GM19023 (cell line): ENCODE measurements at regions not wholly inside any gene's neighbourhood (a gene's known extent, or its start where the extent isn't known, plus 50 kb on each side); places are given as distances from the start of the nearest gene placed in this dataset.

ENCODE experiments used
- ATAC-seq: cut with Tn5 transposase; IDR thresholded peaks from one replicate; pipeline ENCODE4 v1.9.1; 2021; ENCODE audit warnings: mild to moderate bottlenecking, moderate library complexity; ENCODE audit not compliant: unreplicated experiment

GRCh38 chr10:88195841-88196240, 332.4 kb downstream of the PTEN start:
- no peak for ATAC-seq

DNA sequence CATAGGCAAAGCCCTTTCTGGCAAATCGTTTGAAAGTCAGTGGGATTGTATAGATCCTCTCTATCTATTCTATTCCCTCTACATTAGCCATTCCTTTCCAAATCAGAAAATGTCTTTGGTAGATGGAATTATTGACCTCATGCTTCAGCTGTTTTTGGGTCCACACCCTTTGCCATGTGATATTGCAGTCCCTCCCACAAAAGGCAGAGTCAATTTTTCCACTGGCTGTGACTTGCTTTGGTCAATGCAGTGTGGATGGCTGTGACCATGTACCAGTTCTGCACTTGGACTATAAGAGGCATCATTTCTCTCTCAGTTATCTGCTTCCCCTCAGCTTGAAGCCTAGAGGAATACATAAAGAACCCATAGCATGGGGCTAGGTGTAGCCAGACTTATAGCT, 332.9 kb downstream of the PTEN start:
- no peak for ATAC-seq

DNA sequence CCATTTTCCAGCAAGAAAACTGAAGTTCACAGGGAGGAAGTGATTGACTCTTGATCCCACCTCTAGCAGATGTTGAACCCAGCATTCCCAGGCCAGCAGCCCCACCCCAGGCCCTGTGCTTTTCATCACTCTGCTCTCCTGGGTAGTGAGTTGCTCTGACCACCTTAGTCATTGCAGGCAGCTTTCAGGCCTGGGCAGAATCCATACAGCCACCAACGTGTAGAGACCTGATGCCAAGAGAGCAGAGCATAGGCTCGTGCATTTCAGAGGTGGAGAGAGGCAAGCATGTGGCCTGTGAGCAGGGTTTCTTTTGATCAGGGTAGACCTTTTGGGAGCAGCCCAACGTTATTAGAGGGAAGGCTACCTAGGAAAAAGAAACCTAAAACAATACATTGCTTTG, 334.6 kb downstream of the PTEN start:
- no peak for ATAC-seq

GRCh38 chr10:88200312-88201032, 337.0 kb downstream of the PTEN start:
- no peak for ATAC-seq

DNA sequence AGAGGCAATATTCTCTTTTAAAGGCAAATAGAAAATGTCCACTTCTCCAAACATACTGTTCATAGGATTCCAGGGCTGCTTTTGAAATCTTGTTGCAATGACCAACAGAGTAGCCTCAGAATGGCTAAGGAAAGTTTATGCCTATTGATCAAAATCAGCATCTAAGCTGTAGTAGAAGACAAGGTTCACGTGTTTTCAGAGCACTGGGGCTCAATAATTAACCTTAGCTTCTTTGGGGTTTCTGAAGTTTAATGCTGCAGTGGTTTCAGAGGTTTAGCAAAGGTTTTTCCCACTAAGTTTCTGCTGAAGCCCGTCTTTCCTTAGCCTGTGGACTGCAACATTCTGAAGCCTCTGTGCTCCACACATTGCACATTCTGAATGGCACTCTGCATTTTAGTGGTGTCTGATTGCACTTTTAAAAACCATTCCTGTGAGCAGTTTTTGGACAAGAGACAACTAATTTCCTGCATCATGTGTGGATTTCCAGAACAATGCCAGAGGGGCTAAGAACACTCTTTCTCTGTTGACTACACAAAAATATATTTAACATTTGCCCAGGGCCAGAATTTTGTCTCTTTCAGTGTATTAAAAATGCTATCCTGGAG, 342.5 kb downstream of the PTEN start:
- no peak for ATAC-seq

GRCh38 chr10:88207121-88207546, 343.7 kb downstream of the PTEN start:
- ATAC-seq: no peak

- no peak for ATAC-seq
These were observed 345.8 kb downstream of the PTEN start for GRCh38 chr10:88209231-88209630.

GRCh38 chr10:88209837-88210561, 346.6 kb downstream of the PTEN start:
- no peak for ATAC-seq

GRCh38 chr10:88211230-88211629, 347.8 kb downstream of the PTEN start:
- ATAC-seq: no peak

DNA sequence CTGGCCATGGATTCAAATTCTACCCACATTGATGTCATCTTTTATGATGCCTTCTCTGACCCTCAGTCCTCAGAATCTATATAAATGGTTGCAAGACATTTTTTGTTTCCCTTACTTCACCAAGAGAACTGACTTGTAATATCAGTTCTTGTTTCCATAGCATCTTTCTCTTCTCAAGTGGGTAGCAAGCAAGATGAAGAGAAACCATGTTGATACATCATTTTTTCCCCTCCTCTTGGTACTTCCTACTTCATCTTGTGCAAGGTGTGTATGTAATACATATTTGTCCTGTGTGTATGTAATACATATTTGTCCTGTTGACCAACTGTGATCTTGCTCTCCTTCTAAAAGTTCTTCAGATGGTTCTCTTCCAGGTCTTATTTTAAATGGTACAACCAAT, 348.6 kb downstream of the PTEN start:
- no peak for ATAC-seq

DNA sequence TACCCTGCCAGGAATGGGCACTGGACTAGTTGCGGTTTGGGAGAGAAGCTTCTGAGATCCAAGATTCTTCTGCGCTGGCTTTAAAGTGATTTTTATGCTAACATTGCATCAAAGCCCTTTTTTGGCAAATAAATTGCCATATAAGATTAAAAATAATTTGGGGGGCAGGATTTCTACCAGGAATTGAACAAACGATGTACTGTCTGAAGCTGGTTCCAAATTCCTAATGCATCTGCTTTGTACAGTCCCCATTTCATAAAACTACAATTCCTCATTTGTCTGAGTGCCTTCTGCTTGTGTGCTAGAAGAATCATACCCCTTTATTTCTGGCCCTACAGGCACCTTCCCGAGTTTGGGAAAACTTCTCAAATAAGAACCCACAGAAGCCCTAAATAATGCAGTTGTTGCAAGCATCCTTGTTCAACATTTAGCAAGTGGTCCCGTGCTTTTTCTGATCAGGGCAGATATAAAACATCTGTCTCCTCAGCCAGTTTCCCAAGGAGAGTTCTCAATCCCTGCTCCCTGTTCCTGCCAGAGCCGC, 349.7 kb downstream of the PTEN start:
- ATAC-seq: no peak

- ATAC-seq: no peak
These were observed 353.6 kb downstream of the PTEN start for GRCh38 chr10:88216976-88217375.

DNA sequence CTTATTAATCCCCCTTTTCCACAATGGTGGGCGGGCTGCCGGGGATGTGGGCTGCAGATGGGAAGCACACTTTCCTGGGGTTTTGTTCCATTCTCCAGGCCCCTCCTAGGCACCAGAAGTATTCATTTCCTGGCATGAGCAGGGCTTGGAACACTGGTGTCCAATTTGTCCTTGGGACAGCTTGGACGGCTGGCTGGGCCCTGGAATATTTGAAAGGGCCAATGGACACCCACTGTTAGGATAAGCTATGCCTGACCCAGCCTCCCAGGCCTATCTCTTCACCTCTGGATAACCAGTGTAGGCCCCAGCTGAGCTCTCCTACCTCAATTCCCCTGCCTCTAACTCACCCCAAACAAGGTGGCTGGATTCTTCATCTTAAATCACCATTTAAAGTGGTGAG, 354.9 kb downstream of the PTEN start:
- no peak for ATAC-seq

DNA sequence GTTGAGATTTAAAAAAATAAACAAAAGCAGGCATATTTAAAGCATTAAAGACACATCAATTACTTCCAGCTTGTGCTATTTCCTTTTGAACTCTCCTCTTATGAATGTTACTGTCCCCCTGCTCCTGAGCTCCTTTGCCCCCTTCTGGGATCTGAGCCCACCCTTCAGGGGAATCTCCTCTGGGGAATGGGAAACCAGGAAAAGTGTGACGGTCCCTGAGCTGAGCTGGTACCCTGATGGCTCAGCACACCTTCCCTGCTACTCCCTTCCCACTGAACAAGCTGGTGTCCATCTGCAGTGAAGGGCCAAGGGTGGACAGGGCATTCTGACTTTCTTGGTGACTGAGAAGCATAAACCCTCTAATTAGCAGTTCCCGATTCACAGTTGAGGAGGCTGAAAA, 356.3 kb downstream of the PTEN start:
- ATAC-seq: no peak

DNA sequence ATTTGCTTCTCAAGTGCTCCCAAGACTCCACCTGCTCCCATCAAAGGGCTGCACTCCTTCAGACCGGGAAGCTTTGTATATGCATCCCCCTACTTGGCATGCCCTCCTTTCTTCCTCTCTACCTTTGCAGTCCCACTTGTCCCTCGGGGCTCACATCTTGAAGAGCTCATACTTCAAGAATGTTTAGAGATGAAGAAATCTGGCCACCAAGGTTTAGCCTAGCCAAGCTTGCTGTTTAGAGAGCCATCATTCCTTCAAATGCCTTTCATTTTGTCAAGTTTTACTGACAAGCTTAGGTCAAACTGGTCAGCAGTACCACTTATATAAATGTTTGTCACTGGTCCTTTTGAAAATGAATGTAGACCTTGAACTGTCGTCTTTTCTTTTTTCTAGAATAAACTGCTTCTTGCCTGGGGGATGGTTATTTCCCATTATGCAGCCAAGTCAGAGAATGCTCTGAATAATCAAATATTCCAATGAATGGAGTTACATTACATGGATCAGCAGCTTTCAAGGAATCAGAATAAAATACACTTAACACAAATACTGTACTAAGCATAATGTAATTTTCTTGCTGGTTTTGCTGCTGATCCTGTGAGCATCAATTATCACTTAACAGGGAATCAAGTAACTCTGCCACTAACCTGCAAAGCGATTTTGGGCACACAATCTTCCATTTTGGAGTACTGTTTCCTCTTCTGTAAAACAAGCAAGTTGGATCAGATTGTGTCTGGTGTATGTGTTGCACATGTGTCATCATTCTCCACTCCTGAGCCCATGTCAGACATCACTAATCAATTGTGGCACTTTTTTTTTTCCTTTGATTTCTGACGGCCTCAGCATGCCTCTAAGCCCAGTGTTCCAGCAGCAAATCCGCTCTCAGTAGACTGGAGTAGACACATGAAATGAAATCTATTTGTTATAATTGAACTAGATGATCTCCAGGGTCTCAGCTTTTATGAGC, 357.9 kb downstream of the PTEN start:
- no peak for ATAC-seq

DNA sequence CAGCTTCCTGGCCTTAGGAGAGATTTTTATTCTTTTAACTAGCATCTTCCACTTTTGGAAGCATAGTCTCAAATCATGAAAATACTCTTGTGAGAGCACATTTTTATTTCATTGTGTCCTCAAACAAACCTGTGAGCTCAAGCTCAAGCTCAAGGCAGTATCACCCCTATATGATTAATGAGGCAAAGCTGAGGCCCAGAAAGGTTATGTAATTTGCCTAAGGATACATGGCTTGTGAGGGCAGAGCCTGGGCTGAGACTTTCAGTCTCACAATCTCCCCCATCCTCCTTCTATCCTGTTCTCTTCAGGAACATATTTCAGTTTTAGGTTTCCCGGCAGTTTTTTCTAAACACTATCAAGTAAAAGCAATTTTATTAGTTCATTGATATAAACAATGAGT, 359.5 kb downstream of the PTEN start:
- ATAC-seq: no peak
